ENCODE measurements at regions not wholly inside any gene's neighbourhood (a gene's known extent, or its start where the extent isn't known, plus 50 kb on each side); places are given as distances from the start of the nearest gene placed in this dataset.

- Histone ChIP-seq H2BK5ac (ENCODE audit: low read depth, low read length) (no peak overlapping the region), H3K23ac (ENCODE audit: insufficient read length) (no peak overlapping the region), H4K20me1 (replicated peaks in 1 of 2; ENCODE audit: control insufficient read depth in 1 of 2, insufficient read depth in 2 of 2, low read length in 2 of 2) (no peaks in the 10 kb centered on the region), H2BK20ac (ENCODE audit: low read length) (no peak overlapping the region), H4K8ac (ENCODE audit: extremely low read depth, insufficient read depth, low read length) (no peak overlapping the region), H3K27me3 (replicated peaks in 1 of 4; ENCODE audit: control insufficient read depth in 3 of 4, extremely low read depth in 1 of 4, insufficient read depth in 3 of 4, low read length in 3 of 4) (no peaks in the 10 kb centered on the region), H2AK5ac (ENCODE audit: low read depth, low read length) (no peak overlapping the region), H3K9me3 (ENCODE audit: insufficient read depth in 2 of 2, low read depth in 1 of 2, low read length in 1 of 2) (no peaks in the 10 kb centered on the region), H3K4me3 (ENCODE audit: extremely low read depth in 1 of 4, insufficient read depth in 2 of 4, low read depth in 3 of 4, low read length in 4 of 4) (no peak overlapping the region), H3K4me1 (replicated peaks in 1 of 4; ENCODE audit: control insufficient read depth in 3 of 4, insufficient read depth in 4 of 4, low read length in 3 of 4) (no peaks in the 10 kb centered on the region), H3K79me2 (ENCODE audit: control insufficient read depth in 1 of 2, insufficient read depth in 2 of 2, low read length in 2 of 2) (no peaks in the 10 kb centered on the region), H3K14ac (ENCODE audit: insufficient read length) (no peak overlapping the region), H3K79me1 (ENCODE audit: low read depth, low read length) (no peaks in the 10 kb centered on the region), H3K9ac (replicated peaks in 1 of 4; ENCODE audit: extremely low read depth in 1 of 4, low read depth in 3 of 4, low read length in 3 of 4) (no peak overlapping the region), H2BK12ac (ENCODE audit: low read depth, low read length) (no peak overlapping the region), H2BK15ac (ENCODE audit: low read length) (no peak overlapping the region), H3K23me2 (ENCODE audit: low read depth, low read length) (no peaks in the 10 kb centered on the region), H3K36me3 (ENCODE audit: control insufficient read depth in 2 of 4, insufficient read depth in 4 of 4, low read length in 3 of 4) (no peaks in the 10 kb centered on the region), H3K56ac (replicated peaks; ENCODE audit: insufficient read length, low read depth, low read length) (no peak overlapping the region), H2BK120ac (replicated peaks; ENCODE audit: low read depth, low read length) (no peak overlapping the region), H3K18ac (ENCODE audit: extremely low read depth, low read length) (no peak overlapping the region), H3K4me2 (ENCODE audit: insufficient read depth in 1 of 2, low read depth in 2 of 2, low read length in 2 of 2) (no peak overlapping the region), H2AFZ (ENCODE audit: low read length) (no peak overlapping the region), H3K4ac (replicated peaks; ENCODE audit: insufficient read length, low read depth, low read length) (no peak overlapping the region), H3K27ac (ENCODE audit: low read depth, low read length) (no peak overlapping the region), H4K91ac (replicated peaks; ENCODE audit: insufficient read length, low read length) (no peak overlapping the region), H4K5ac (ENCODE audit: insufficient read length, low read depth, low read length) (no peak overlapping the region)
- POLR2A ChIA-PET (ENCODE audit: partially characterized antibody), result no interaction called here
- TF ChIP-seq POU5F1 (IDR thresholded peaks at IDR 0.05; ENCODE audit: low read depth, low read length), result no peak
- TF ChIP-seq SP4 (IDR thresholded peaks at IDR 0.05; ENCODE audit: low read length), result no peak
- TF ChIP-seq GABPA (IDR thresholded peaks at IDR 0.05; ENCODE audit: borderline replicate concordance, insufficient read depth, low read length), result no peak
- no peak for TF ChIP-seq POLR2A (IDR thresholded peaks at IDR 0.05; ENCODE audit: control extremely low read depth in 1 of 2, low read depth in 2 of 2, low read length in 2 of 2)
- TF ChIP-seq ATF2 (IDR thresholded peaks at IDR 0.05; ENCODE audit: low read length), result no peak
- TF ChIP-seq CBX5 (IDR thresholded peaks at IDR 0.05; ENCODE audit: low read depth, low read length), result no peak
- TF ChIP-seq TAF1 (IDR thresholded peaks at IDR 0.05; ENCODE audit: low read depth, low read length), result no peak
- no peak for TF ChIP-seq MAX (IDR thresholded peaks at IDR 0.05)
- no peak for FAIRE-seq
- CTCF ChIA-PET (ENCODE audit: partially characterized antibody), result interaction anchor here (0.9 to 1.7 kb wide), 2 partner anchors 10 to 14 kb away, joined by 3 read pairs; no protein-coding TSS in a partner anchor
- DNase-seq (ENCODE audit: low read depth in 1 of 2, low spot score in 2 of 2), result no peak
- WGBS, 2 experiments (ENCODE audit: extremely low coverage in 1 of 2, insufficient coverage in 1 of 2, insufficient read length in 1 of 2, insufficient replicate concordance in 2 of 2, low coverage in 1 of 2, low lambda C conversion rate in 2 of 2, missing lambda C conversion rate in 1 of 2), result 90% methylated on average over 3 of the region's 3 CpGs; no CpG with 5 or more reads in 1 of the 2 experiments
Measured at GRCh38 chr9:14447103-14447502, 133.2 kb upstream of the NFIB start.
